HUES6 (cell line): ENCODE measurements at regions not wholly inside any gene's neighbourhood (a gene's known extent, or its start where the extent isn't known, plus 50 kb on each side); places are given as distances from the start of the nearest gene placed in this dataset.

Source experiments
- H3K27ac ChIP-seq: 2 replicates; pipeline ENCODE4 v1.7.0; 2013; ENCODE audit warnings: low read depth, mild to moderate bottlenecking, low read length, inconsistent platforms
- H3K27me3 ChIP-seq: 2 replicates; pipeline ENCODE4 v1.6.1; 2013; ENCODE audit warnings: low read length; ENCODE audit not compliant: control insufficient read depth, insufficient read depth
- H3K36me3 ChIP-seq: 2 replicates; pipeline ENCODE4 v1.6.1; 2013; ENCODE audit warnings: low read length; ENCODE audit not compliant: control insufficient read depth, insufficient read depth
- H3K4me1 ChIP-seq: 2 replicates; pipeline ENCODE4 v1.6.1; 2013; ENCODE audit warnings: low read length; ENCODE audit not compliant: control insufficient read depth, insufficient read depth
- H3K4me3 ChIP-seq: 2 replicates; pipeline ENCODE4 v1.5.1; 2013; ENCODE audit warnings: low read depth, low read length
- H3K9ac ChIP-seq: one replicate; pipeline ENCODE4 v1.6.1; 2013; ENCODE audit warnings: mild to moderate bottlenecking, low read length
- H3K9me3 ChIP-seq: 2 replicates; pipeline ENCODE4 v1.6.1; 2013; ENCODE audit warnings: low read depth, low read length; ENCODE audit not compliant: control insufficient read depth, insufficient read depth

- H3K4me3 ChIP-seq, result peak overlapping the region; percentile 42
- H3K4me1 ChIP-seq, result peaks cover 26% of the 10 kb centered on the region
- peak overlapping the region; percentile 51 for H3K9ac ChIP-seq
- H3K9me3 ChIP-seq, result no peaks in the 10 kb centered on the region
- H3K27ac ChIP-seq, result no peak overlapping the region; the same call in 1 of the 2 replicates
- no peaks in the 10 kb centered on the region for H3K36me3 ChIP-seq
- H3K27me3 ChIP-seq, result peaks cover 23% of the 10 kb centered on the region
Measured at GRCh38 chr2:122660786-122661634, 905.6 kb downstream of the TSN start.

GRCh38 chr2:122663620-122664019, 908.2 kb downstream of the TSN start:
- H3K36me3 ChIP-seq, result no peaks in the 10 kb centered on the region
- no peak overlapping the region for H3K27ac ChIP-seq
- no peak overlapping the region for H3K4me3 ChIP-seq

GRCh38 chr2:122669627-122670026, 914.2 kb downstream of the TSN start:
- no peak overlapping the region for H3K27ac ChIP-seq
- H3K9ac ChIP-seq, result no peak overlapping the region
- H3K9me3 ChIP-seq, result no peaks in the 10 kb centered on the region
- no peaks in the 10 kb centered on the region for H3K36me3 ChIP-seq
- no peaks in the 10 kb centered on the region for H3K27me3 ChIP-seq
- H3K4me3 ChIP-seq, result no peak overlapping the region
- no peaks in the 10 kb centered on the region for H3K4me1 ChIP-seq

More at GRCh38 chr2:122663620-122664019, 908.2 kb downstream of the TSN start:
- peaks cover 20% of the 10 kb centered on the region for H3K4me1 ChIP-seq
- peaks cover 23% of the 10 kb centered on the region for H3K27me3 ChIP-seq
- no peaks in the 10 kb centered on the region for H3K9me3 ChIP-seq
- H3K9ac ChIP-seq, result no peak overlapping the region

DNA sequence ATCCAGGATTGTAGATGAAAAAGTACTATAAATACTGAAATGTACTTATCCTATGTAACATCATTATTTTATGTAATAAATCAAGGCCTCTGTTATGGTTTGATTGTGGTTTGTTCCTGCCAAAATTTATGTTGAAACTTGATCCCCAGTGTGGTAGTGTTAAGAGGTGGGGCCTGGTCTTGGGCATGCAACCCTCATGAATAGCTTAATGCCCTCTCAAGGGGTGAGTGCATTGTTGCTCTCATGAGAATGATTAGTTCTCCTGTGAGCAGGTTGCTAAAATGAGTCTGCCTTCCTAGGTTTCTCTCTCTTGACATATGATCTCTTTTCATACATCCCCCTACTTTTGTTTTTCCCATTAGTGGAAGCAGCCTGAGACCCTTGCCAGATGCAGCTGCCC, 915.4 kb downstream of the TSN start:
- H3K9me3 ChIP-seq, result no peaks in the 10 kb centered on the region
- H3K27ac ChIP-seq, result no peak overlapping the region
- H3K36me3 ChIP-seq, result no peaks in the 10 kb centered on the region
- no peak overlapping the region for H3K9ac ChIP-seq
- no peaks in the 10 kb centered on the region for H3K4me1 ChIP-seq
- no peaks in the 10 kb centered on the region for H3K27me3 ChIP-seq
- no peak overlapping the region for H3K4me3 ChIP-seq

DNA sequence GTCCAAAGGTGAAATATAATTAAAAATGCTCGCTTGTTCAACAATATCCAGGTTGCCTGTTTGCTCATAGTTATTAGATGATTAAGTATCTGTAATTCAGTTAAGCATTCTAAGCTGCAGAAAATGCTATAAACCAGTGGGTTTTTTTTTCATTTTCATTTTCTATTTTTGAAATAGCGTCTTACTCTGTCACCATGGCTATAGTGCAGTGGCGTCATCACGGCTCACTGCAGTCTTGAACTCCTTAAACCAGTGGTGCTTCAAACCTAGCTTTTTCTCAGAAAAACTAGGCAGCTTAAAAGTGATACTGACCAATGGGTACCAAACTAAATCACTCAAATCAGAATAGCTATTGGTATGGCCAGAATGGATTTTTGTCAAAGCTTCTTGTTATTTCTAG, 925.2 kb downstream of the TSN start:
- H3K27ac ChIP-seq, result no peak overlapping the region
- no peak overlapping the region for H3K4me3 ChIP-seq
- H3K4me1 ChIP-seq, result no peaks in the 10 kb centered on the region
- H3K9me3 ChIP-seq, result peaks cover 4% of the 10 kb centered on the region; the same call in 1 of the 2 replicates
- no peaks in the 10 kb centered on the region for H3K36me3 ChIP-seq
- H3K27me3 ChIP-seq, result no peaks in the 10 kb centered on the region
- H3K9ac ChIP-seq, result no peak overlapping the region

DNA sequence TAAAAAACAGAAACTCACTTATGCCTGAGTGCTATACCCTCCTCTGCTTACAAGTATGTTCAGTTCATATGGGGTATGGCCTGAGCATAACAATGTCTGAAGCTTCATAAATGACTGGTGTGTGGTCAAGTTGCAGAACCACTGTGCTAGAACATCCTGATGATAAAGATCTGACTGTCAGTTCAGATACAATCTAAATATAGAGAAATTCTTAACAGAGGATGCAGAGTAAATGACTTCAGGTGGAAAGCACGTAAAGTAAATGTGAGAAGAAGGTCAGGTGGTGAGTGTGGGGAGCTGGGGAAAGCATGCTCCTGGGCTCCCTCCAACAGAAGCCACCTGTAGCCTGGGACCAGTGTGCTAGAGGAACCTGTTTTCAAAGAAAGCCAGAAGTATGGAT, 926.2 kb downstream of the TSN start:
- no peaks in the 10 kb centered on the region for H3K4me1 ChIP-seq
- H3K36me3 ChIP-seq, result no peaks in the 10 kb centered on the region
- no peak overlapping the region for H3K27ac ChIP-seq
- no peak overlapping the region for H3K9ac ChIP-seq
- peaks cover 4% of the 10 kb centered on the region; the same call in 1 of the 2 replicates for H3K9me3 ChIP-seq
- H3K27me3 ChIP-seq, result no peaks in the 10 kb centered on the region
- no peak overlapping the region for H3K4me3 ChIP-seq

- H3K27me3 ChIP-seq, result no peaks in the 10 kb centered on the region
- H3K9me3 ChIP-seq, result peaks cover 4% of the 10 kb centered on the region; the same call in 1 of the 2 replicates
- H3K27ac ChIP-seq, result no peak overlapping the region
- H3K9ac ChIP-seq, result no peak overlapping the region
- H3K4me1 ChIP-seq, result no peaks in the 10 kb centered on the region
- H3K4me3 ChIP-seq, result no peak overlapping the region
- H3K36me3 ChIP-seq, result no peaks in the 10 kb centered on the region
Measured at GRCh38 chr2:122682356-122682755, 926.9 kb downstream of the TSN start.

DNA sequence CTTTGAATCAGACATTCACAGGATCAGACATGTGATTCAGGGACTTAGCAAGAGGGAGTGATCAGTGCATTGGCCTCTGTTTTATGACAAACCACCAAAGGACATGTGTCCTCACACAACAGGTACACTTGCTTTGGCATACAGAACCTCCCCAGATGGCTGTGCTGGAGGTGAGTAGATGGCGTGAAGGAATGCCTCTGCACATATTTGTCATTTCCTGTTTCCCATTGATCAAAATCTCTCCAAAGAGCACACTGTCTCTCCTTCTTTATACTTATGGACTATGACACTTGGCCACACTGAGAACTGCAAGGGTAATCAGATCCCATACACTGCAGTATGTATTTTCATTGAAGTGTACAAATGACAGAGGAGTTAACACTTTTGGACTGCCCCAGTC, 927.6 kb downstream of the TSN start:
- H3K27me3 ChIP-seq, result no peaks in the 10 kb centered on the region
- no peaks in the 10 kb centered on the region for H3K36me3 ChIP-seq
- no peak overlapping the region for H3K9ac ChIP-seq
- H3K4me3 ChIP-seq, result no peak overlapping the region
- H3K4me1 ChIP-seq, result no peaks in the 10 kb centered on the region
- peaks cover 4% of the 10 kb centered on the region; the same call in 1 of the 2 replicates for H3K9me3 ChIP-seq
- no peak overlapping the region for H3K27ac ChIP-seq

- Histone ChIP-seq H3K27ac (no peak overlapping the region), H3K4me3 (no peak overlapping the region), H3K36me3 (no peaks in the 10 kb centered on the region), H3K27me3 (no peaks in the 10 kb centered on the region), H3K4me1 (no peaks in the 10 kb centered on the region), H3K9ac (no peak overlapping the region), H3K9me3 (no peaks in the 10 kb centered on the region)
Measured at GRCh38 chr2:122692400-122693083, 937.1 kb downstream of the TSN start.

DNA sequence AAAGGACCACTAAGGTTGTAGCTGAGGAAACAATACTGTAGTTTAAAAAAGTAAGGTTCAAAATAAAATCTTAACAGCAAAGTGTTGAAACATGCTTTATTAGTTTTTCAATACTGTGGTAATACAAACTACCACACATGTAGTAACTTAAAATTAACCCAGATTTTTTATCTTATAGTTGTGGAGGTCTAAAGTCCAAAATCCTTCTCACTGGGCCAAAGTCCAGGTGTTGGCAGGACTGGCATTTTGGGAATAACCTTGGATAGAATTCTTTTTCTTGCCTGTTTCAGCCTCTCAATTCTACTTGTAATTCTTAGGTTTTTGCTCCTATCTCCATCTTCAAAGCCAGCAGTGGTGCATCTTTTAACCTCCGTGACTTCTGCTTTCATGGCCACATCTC, 942.0 kb downstream of the TSN start:
- no peaks in the 10 kb centered on the region for H3K27me3 ChIP-seq
- H3K4me1 ChIP-seq, result no peaks in the 10 kb centered on the region
- no peak overlapping the region for H3K9ac ChIP-seq
- H3K27ac ChIP-seq, result no peak overlapping the region
- no peak overlapping the region for H3K4me3 ChIP-seq
- H3K9me3 ChIP-seq, result no peaks in the 10 kb centered on the region
- no peaks in the 10 kb centered on the region for H3K36me3 ChIP-seq

DNA sequence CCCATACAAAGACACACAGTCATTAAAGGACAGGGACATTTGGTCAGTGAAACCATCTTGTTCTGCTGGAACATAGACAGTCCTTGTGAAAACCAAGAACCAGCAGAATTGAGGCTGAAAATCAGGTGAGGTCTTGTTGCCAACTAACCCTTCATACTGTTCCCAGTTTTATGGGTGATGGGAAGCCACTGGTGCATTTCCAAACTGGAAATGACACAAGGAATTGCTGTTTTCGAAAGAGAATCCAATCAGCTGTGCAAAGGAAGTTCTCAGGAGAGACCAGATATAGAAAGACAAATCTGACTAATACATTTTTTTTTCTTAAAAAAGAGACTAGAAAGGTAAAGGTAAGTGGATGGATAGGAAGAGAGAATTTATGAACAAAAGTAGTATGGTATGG, 948.2 kb downstream of the TSN start:
- Histone ChIP-seq H3K9me3 (no peaks in the 10 kb centered on the region), H3K27ac (no peak overlapping the region), H3K36me3 (no peaks in the 10 kb centered on the region), H3K4me1 (no peaks in the 10 kb centered on the region), H3K9ac (no peak overlapping the region), H3K4me3 (no peak overlapping the region), H3K27me3 (no peaks in the 10 kb centered on the region)
